ENCODE measurements at regions not wholly inside any gene's neighbourhood (a gene's known extent, or its start where the extent isn't known, plus 50 kb on each side); places are given as distances from the start of the nearest gene placed in this dataset.

DNA sequence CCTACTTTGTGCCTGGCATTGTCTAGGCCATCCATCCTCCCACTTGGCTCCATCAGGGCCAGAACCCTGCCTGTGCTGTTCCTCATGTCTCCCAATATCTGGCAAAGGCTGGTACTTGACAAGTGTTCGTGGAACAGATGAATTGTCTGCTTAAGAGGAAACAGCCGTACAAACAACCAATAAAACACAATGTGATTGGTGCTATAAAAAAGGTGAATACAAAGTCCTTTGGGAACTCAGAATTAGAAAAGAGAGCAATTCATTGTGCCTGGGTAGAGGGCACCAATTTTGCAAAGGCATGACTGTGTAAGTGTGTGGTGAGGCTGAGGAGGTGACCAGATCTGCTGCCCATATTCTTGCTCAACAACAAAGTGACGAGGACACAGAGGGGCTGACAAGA is 164.5 kb upstream of the PPP2R3A start:
- TF ChIP-seq, protein P1, sequence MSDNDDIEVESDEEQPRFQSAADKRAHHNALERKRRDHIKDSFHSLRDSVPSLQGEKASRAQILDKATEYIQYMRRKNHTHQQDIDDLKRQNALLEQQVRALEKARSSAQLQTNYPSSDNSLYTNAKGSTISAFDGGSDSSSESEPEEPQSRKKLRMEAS (CRISPR knock-in tag; IDR thresholded peaks at IDR 0.05): no peak
- no peak for TF ChIP-seq ZBTB2 (IDR thresholded peaks at IDR 0.05)
- TF ChIP-seq MAFK (IDR thresholded peaks at IDR 0.05; ENCODE audit: low read length): no peak
- TF ChIP-seq CTCF (IDR thresholded peaks at IDR 0.05 in 2 of 3, conservative IDR thresholded peaks at IDR 0.05 in 1 of 3; ENCODE audit: insufficient read depth in 2 of 3, low read depth in 1 of 3, low read length in 3 of 3): no peak
- no peak for TF ChIP-seq SMARCA5 (IDR thresholded peaks at IDR 0.05)
- TF ChIP-seq STAT5B (CRISPR knock-in tag; IDR thresholded peaks at IDR 0.05): no peak
- TF ChIP-seq NFRKB (IDR thresholded peaks at IDR 0.05; ENCODE audit: low read depth): no peak
- no peak for TF ChIP-seq SMARCC2 (IDR thresholded peaks at IDR 0.05; ENCODE audit: low read depth)
- TF ChIP-seq, protein P2, sequence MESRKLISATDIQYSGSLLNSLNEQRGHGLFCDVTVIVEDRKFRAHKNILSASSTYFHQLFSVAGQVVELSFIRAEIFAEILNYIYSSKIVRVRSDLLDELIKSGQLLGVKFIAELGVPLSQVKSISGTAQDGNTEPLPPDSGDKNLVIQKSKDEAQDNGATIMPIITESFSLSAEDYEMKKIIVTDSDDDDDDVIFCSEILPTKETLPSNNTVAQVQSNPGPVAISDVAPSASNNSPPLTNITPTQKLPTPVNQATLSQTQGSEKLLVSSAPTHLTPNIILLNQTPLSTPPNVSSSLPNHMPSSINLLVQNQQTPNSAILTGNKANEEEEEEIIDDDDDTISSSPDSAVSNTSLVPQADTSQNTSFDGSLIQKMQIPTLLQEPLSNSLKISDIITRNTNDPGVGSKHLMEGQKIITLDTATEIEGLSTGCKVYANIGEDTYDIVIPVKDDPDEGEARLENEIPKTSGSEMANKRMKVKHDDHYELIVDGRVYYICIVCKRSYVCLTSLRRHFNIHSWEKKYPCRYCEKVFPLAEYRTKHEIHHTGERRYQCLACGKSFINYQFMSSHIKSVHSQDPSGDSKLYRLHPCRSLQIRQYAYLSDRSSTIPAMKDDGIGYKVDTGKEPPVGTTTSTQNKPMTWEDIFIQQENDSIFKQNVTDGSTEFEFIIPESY (CRISPR knock-in tag; IDR thresholded peaks at IDR 0.05): no peak
- no peak for TF ChIP-seq REST (IDR thresholded peaks at IDR 0.05; ENCODE audit: borderline replicate concordance)
- no peak for TF ChIP-seq REST (CRISPR knock-in tag; IDR thresholded peaks at IDR 0.05; ENCODE audit: low read depth)

Measured in K562 (cell line).